H1 (cell line): ENCODE measurements at regions not wholly inside any gene's neighbourhood (a gene's known extent, or its start where the extent isn't known, plus 50 kb on each side); places are given as distances from the start of the nearest gene placed in this dataset.
"Not testable (repeated sequence)": the region's sequence is repeated elsewhere in the genome, so short reads cannot be mapped to it uniquely, and the experiment has no call there.

Experiments
- CTCF ChIA-PET: fragments of 300-600 bp; sonication (Branson Sonifier 250); formaldehyde crosslinking; loops from one replicate; lab custom pipeline; 2021; ENCODE audit not compliant: partially characterized antibody; lab: Charles Lee
- POLR2A ChIA-PET: fragments of 300-600 bp; sonication (Branson Sonifier 250); formaldehyde crosslinking; loops from one replicate; lab custom pipeline; 2021; ENCODE audit warnings: inconsistent platforms; ENCODE audit not compliant: partially characterized antibody; lab: Charles Lee
- DNase-seq, 2 experiments: peaks; one replicate each; pipeline versions ENCODE4 v3.0.0 to v3.0.0-alpha.2; 2010 to 2022; ENCODE audit warnings: low spot score in 2 of 2, low read depth in 1 of 2, mixed read lengths in 1 of 2
- FAIRE-seq: peaks from 2 replicates; lab custom pipeline; 2011; peaks lifted over from hg19 to GRCh38; lab: Jason Lieb, UNC
- H2AFZ ChIP-seq: 2 replicates; pipeline ENCODE4 v1.8.1; 2012; ENCODE audit warnings: low read length, inconsistent platforms
- H2AK5ac ChIP-seq: 2 replicates; pipeline ENCODE4 v1.6.1; 2013; ENCODE audit warnings: low read depth, low read length
- H2BK120ac ChIP-seq: replicated peaks from 2 replicates; pipeline ENCODE3; 2013; ENCODE audit warnings: low read depth, low read length, inconsistent platforms
- H2BK12ac ChIP-seq: 2 replicates; pipeline ENCODE4 v1.6.1; 2013; ENCODE audit warnings: low read depth, low read length
- H2BK15ac ChIP-seq: 2 replicates; pipeline ENCODE4 v1.6.1; 2013; ENCODE audit warnings: low read length
- H2BK20ac ChIP-seq: 2 replicates; pipeline ENCODE4 v1.6.1; 2013; ENCODE audit warnings: low read length
- H2BK5ac ChIP-seq: 2 replicates; pipeline ENCODE4 v1.6.1; 2013; ENCODE audit warnings: low read depth, low read length
- H3K14ac ChIP-seq: 2 replicates; pipeline ENCODE4 v1.6.1; 2013; ENCODE audit warnings: inconsistent platforms; ENCODE audit not compliant: insufficient read length
- H3K18ac ChIP-seq: 2 replicates; pipeline ENCODE4 v1.6.1; 2013; ENCODE audit warnings: low read length; ENCODE audit errors: extremely low read depth
- H3K23ac ChIP-seq: 2 replicates; pipeline ENCODE4 v1.6.1; 2013; ENCODE audit warnings: inconsistent platforms; ENCODE audit not compliant: insufficient read length
- H3K23me2 ChIP-seq: 2 replicates; pipeline ENCODE4 v1.6.1; 2013; ENCODE audit warnings: low read depth, low read length
- H3K27ac ChIP-seq: 2 replicates; pipeline ENCODE4 v1.6.1; 2011; ENCODE audit warnings: low read depth, low read length, inconsistent platforms
- H3K27me3 ChIP-seq, 4 experiments: replicated peaks in 1 of 4; 1 replicate in 1 of 4; 2 replicates in 3 of 4; pipeline versions ENCODE4 v1.6.1 to v1.8.1; 2011 to 2013; ENCODE audit warnings: low read length in 3 of 4, mild to moderate bottlenecking in 3 of 4, inconsistent platforms in 2 of 4, mixed read lengths in 2 of 4, moderate library complexity in 1 of 4; ENCODE audit not compliant: control insufficient read depth in 3 of 4, insufficient read depth in 3 of 4; ENCODE audit errors: extremely low read depth in 1 of 4
- H3K36me3 ChIP-seq, 4 experiments: 2 replicates each; pipeline versions ENCODE4 v1.6.1 to v1.8.1; 2011 to 2013; ENCODE audit warnings: mild to moderate bottlenecking in 4 of 4, low read length in 3 of 4, moderate library complexity in 2 of 4, control low read depth in 1 of 4, inconsistent platforms in 1 of 4; ENCODE audit not compliant: insufficient read depth in 4 of 4, control insufficient read depth in 2 of 4
- H3K4ac ChIP-seq: replicated peaks from 2 replicates; pipeline ENCODE3; 2013; ENCODE audit warnings: low read length, low read depth, mixed read lengths, inconsistent platforms; ENCODE audit not compliant: insufficient read length
- H3K4me1 ChIP-seq, 4 experiments: replicated peaks in 1 of 4; 1 replicate in 1 of 4; 2 replicates in 3 of 4; pipeline versions ENCODE4 v1.6.1 to v1.8.1; 2011 to 2013; ENCODE audit warnings: low read length in 3 of 4, inconsistent platforms in 2 of 4, mixed read lengths in 1 of 4; ENCODE audit not compliant: insufficient read depth in 4 of 4, control insufficient read depth in 3 of 4
- H3K4me2 ChIP-seq, 2 experiments: 2 replicates each; pipeline versions ENCODE4 v1.6.1 to v1.8.1; 2011 to 2013; ENCODE audit warnings: low read depth in 2 of 2, low read length in 2 of 2, control low read depth in 1 of 2, inconsistent platforms in 1 of 2, mild to moderate bottlenecking in 1 of 2; ENCODE audit not compliant: insufficient read depth in 1 of 2
- H3K4me3 ChIP-seq, 4 experiments: fragments of 200-600, 300-600 bp in 1 of 4; sonication (generic), shearing (Covaris generic), sonication (Bioruptor Twin) in 1 of 4; 2 replicates each; pipeline versions ENCODE4 v1.5.1 to v1.8.1; 2011 to 2016; ENCODE audit warnings: low read length in 4 of 4, low read depth in 3 of 4, control low read depth in 2 of 4, inconsistent platforms in 2 of 4, mild to moderate bottlenecking in 2 of 4, mixed read lengths in 1 of 4, moderate library complexity in 1 of 4; ENCODE audit not compliant: insufficient read depth in 2 of 4; ENCODE audit errors: extremely low read depth in 1 of 4
- H3K56ac ChIP-seq: replicated peaks from 2 replicates; pipeline ENCODE3; 2013; ENCODE audit warnings: low read depth, mild to moderate bottlenecking, mixed read lengths, low read length, inconsistent platforms; ENCODE audit not compliant: insufficient read length
- H3K79me1 ChIP-seq: 2 replicates; pipeline ENCODE4 v1.6.1; 2013; ENCODE audit warnings: low read depth, low read length, control low read depth
- H3K79me2 ChIP-seq, 2 experiments: 2 replicates each; pipeline versions ENCODE4 v1.6.1 to v1.8.1; 2012 to 2013; ENCODE audit warnings: low read length in 2 of 2, mild to moderate bottlenecking in 2 of 2, inconsistent platforms in 1 of 2; ENCODE audit not compliant: insufficient read depth in 2 of 2, control insufficient read depth in 1 of 2
- H3K9ac ChIP-seq, 4 experiments: replicated peaks in 1 of 4; 1 replicate in 1 of 4; 2 replicates in 3 of 4; pipeline versions ENCODE4 v1.6.1 to v1.8.1; 2011 to 2013; ENCODE audit warnings: low read depth in 3 of 4, low read length in 3 of 4, control low read depth in 2 of 4, mild to moderate bottlenecking in 2 of 4, moderate library complexity in 2 of 4, inconsistent platforms in 1 of 4; ENCODE audit errors: extremely low read depth in 1 of 4
- H3K9me3 ChIP-seq, 2 experiments: 2 replicates each; pipeline versions ENCODE4 v1.6.1 to v1.8.1; 2012 to 2013; ENCODE audit warnings: mild to moderate bottlenecking in 2 of 2, moderate library complexity in 2 of 2, control low read depth in 1 of 2, inconsistent platforms in 1 of 2, low read depth in 1 of 2, low read length in 1 of 2, mixed read lengths in 1 of 2; ENCODE audit not compliant: insufficient read depth in 2 of 2
- H4K20me1 ChIP-seq, 2 experiments: replicated peaks in 1 of 2; 2 replicates each; pipeline versions ENCODE3 to v1.8.1; 2011 to 2013; ENCODE audit warnings: inconsistent platforms in 2 of 2, low read length in 2 of 2, mild to moderate bottlenecking in 1 of 2; ENCODE audit not compliant: insufficient read depth in 2 of 2, control insufficient read depth in 1 of 2
- H4K5ac ChIP-seq: 2 replicates; pipeline ENCODE4 v1.6.1; 2013; ENCODE audit warnings: low read length, low read depth, mixed read lengths, inconsistent platforms; ENCODE audit not compliant: insufficient read length
- H4K8ac ChIP-seq: 2 replicates; pipeline ENCODE4 v1.8.0; 2013; ENCODE audit warnings: mild to moderate bottlenecking, moderate library complexity, low read length, inconsistent platforms; ENCODE audit not compliant: insufficient read depth; ENCODE audit errors: extremely low read depth
- H4K91ac ChIP-seq: replicated peaks from 2 replicates; pipeline ENCODE3; 2013; ENCODE audit warnings: low read length, mixed read lengths, inconsistent platforms; ENCODE audit not compliant: insufficient read length
- WGBS, 2 experiments: shearing (Covaris generic) in 1 of 2; methylation state at CpG; one replicate each; pipeline versions ENCODE4 v1.1.6 to v1.1.7; 2013 to 2015; ENCODE audit warnings: low lambda C conversion rate in 2 of 2, mixed read lengths in 2 of 2, inconsistent platforms in 1 of 2, low coverage in 1 of 2, missing lambda C conversion rate in 1 of 2; ENCODE audit not compliant: insufficient replicate concordance in 2 of 2, insufficient coverage in 1 of 2, insufficient read length in 1 of 2; ENCODE audit errors: extremely low coverage in 1 of 2, missing lambda C conversion rate in 1 of 2; 5-methylcytosine and 5-hydroxymethylcytosine counted together

GRCh38 chr12:33937669-33938068, 84.6 kb upstream of the ALG10 start:
- DNase-seq, H3K9ac ChIP-seq, H3K14ac ChIP-seq, H2BK12ac ChIP-seq, H2AK5ac ChIP-seq, H2BK120ac ChIP-seq, H3K56ac ChIP-seq, H3K9me3 ChIP-seq, H3K4me2 ChIP-seq, H2BK15ac ChIP-seq, POLR2A ChIA-PET, H2AFZ ChIP-seq, H3K4me1 ChIP-seq, H4K20me1 ChIP-seq, H4K91ac ChIP-seq, H3K4ac ChIP-seq, H2BK5ac ChIP-seq, H2BK20ac ChIP-seq, H3K27me3 ChIP-seq, CTCF ChIA-PET, H3K79me2 ChIP-seq, H3K4me3 ChIP-seq, H3K18ac ChIP-seq, H3K27ac ChIP-seq, H3K23ac ChIP-seq, H4K5ac ChIP-seq, H3K36me3 ChIP-seq, H4K8ac ChIP-seq, H3K23me2 ChIP-seq, FAIRE-seq, H3K79me1 ChIP-seq: not testable (repeated sequence)
- WGBS, 2 experiments: 100% methylated on average over 1 of the region's 1 CpG; no CpG with 5 or more reads in 1 of the 2 experiments
